OCI-LY7 (cell line): ENCODE measurements at regions not wholly inside any gene's neighbourhood (a gene's known extent, or its start where the extent isn't known, plus 50 kb on each side); places are given as distances from the start of the nearest gene placed in this dataset.

ENCODE experiments used
- EZH2phosphoT487 ChIP-seq: fragments of 200-600 bp; sonication (generic); IDR thresholded peaks from 2 replicates; pipeline ENCODE4 v1.6.1; 2018; ENCODE audit warnings: low read depth, borderline replicate concordance, mild to moderate bottlenecking, mixed run types, antibody characterized with exemption, low read length, moderate library complexity, mixed read lengths
- TF ChIP-seq, protein P1 (sequence below): fragments of 200-600 bp; sonication (generic); conservative IDR thresholded peaks from 2 replicates; pipeline ENCODE4 v1.5.1; 2014; ENCODE audit warnings: mild to moderate bottlenecking, antibody characterized with exemption, low read length, moderate library complexity, mixed read lengths

DNA sequence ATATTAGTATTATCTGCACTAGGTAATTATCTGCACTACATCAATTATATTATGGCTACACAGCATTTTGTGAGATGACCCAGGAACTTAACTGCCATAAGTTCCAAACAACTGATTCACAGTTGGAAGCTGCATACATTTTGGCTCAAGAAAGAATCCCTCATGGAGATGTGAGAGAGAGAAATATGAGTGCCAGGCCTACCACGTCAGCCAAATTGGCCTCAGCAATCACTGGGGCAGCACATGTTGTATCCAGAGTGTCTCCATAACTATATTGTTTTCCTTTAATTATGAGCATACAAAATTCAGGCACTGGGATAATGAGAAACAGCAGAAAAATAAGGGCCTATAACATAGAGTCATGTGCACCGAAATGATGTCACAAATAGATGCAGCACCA lies 174.2 kb upstream of the DMD start:
- TF ChIP-seq, protein P1, sequence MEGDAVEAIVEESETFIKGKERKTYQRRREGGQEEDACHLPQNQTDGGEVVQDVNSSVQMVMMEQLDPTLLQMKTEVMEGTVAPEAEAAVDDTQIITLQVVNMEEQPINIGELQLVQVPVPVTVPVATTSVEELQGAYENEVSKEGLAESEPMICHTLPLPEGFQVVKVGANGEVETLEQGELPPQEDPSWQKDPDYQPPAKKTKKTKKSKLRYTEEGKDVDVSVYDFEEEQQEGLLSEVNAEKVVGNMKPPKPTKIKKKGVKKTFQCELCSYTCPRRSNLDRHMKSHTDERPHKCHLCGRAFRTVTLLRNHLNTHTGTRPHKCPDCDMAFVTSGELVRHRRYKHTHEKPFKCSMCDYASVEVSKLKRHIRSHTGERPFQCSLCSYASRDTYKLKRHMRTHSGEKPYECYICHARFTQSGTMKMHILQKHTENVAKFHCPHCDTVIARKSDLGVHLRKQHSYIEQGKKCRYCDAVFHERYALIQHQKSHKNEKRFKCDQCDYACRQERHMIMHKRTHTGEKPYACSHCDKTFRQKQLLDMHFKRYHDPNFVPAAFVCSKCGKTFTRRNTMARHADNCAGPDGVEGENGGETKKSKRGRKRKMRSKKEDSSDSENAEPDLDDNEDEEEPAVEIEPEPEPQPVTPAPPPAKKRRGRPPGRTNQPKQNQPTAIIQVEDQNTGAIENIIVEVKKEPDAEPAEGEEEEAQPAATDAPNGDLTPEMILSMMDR = no peak
- TF ChIP-seq EZH2phosphoT487 = no peak
